D721Med (cell line): ENCODE measurements at regions not wholly inside any gene's neighbourhood (a gene's known extent, or its start where the extent isn't known, plus 50 kb on each side); places are given as distances from the start of the nearest gene placed in this dataset.

ENCODE experiments used
- DNase-seq: peaks from one replicate; pipeline ENCODE4 v3.0.0; 2011; ENCODE audit warnings: low spot score; ENCODE audit not compliant: insufficient read length
- FAIRE-seq: peaks from 2 replicates; lab custom pipeline; 2011; peaks lifted over from hg19 to GRCh38; lab: Jason Lieb, UNC
- TF ChIP-seq, protein P1 (sequence below): IDR thresholded peaks from 2 replicates; pipeline ENCODE4 v1.5.1; 2012; ENCODE audit warnings: mild to moderate bottlenecking, control low read depth; ENCODE audit not compliant: insufficient read depth; ENCODE audit errors: missing control alignments

DNA sequence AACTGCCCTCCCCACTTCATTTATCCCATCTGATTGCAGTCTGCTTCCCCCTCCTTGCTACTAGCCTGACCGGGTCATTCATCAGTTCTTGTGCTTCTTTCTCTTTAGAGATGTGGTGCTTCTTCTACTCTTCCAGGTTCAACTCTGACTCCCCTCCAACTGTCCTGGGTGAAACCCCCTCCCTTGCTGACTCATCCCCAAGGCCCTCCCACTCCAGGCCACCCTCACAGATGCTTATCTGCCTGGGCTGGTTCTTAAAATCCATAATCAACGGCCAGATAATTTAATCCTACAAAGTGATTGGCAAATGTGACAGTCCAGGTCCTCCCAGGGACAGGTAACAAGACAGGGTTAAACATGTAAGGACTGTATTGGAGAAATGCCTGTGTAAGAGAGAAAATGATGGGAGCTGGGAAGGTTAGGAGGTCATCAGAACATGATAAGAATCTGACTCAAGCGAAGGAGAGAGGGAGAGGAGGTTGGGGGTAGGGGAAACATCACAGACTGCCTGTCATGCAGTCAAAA lies 182.8 kb upstream of the C1QTNF7 start:
- no peak for FAIRE-seq

DNA sequence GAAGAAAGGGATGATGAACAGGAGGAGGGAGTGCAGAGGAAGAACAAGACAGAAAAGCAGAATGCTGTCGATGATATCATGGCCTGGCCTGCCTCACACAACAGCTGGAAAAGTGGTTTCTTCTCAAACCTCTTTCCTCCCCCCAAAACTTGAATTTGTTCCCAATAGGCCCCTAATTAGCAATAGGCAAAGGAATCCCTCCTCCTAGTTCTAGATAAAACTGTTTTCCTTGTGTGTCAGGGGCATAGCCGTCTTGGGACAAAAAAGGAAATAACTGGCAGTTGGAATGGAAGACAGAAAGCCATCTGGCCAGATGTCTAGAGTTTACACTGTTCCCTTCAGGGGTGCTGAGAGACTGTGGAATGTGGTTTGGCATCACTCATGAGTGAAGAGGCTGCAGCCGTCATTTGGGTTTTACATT lies 177.8 kb upstream of the C1QTNF7 start:
- FAIRE-seq (no peak), DNase-seq (no peak)
- TF ChIP-seq, protein P1, sequence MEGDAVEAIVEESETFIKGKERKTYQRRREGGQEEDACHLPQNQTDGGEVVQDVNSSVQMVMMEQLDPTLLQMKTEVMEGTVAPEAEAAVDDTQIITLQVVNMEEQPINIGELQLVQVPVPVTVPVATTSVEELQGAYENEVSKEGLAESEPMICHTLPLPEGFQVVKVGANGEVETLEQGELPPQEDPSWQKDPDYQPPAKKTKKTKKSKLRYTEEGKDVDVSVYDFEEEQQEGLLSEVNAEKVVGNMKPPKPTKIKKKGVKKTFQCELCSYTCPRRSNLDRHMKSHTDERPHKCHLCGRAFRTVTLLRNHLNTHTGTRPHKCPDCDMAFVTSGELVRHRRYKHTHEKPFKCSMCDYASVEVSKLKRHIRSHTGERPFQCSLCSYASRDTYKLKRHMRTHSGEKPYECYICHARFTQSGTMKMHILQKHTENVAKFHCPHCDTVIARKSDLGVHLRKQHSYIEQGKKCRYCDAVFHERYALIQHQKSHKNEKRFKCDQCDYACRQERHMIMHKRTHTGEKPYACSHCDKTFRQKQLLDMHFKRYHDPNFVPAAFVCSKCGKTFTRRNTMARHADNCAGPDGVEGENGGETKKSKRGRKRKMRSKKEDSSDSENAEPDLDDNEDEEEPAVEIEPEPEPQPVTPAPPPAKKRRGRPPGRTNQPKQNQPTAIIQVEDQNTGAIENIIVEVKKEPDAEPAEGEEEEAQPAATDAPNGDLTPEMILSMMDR = no peak

More for the DNA sequence above, 182.8 kb upstream of the C1QTNF7 start:
- TF ChIP-seq, protein P1 = no peak
- no peak for DNase-seq

DNA sequence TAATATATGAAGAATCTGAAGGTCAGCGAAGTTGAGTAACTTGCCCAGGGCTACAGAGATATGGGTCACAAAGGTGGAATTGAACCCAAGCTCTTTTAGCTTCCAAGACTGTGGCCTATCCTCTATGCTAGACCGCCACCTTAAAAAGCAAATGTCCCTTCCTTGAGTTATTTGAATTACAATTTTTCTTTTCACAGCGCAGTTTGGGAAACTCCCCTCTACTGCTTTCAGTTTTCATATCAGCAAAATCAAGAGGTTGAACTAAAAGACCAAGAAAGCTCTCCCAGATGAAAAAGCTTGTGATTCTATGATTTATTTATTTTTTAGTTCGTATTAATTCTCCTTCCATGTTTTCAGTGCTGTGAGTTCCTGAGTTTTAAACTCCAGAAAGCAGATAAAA lies 174.5 kb upstream of the C1QTNF7 start:
- TF ChIP-seq, protein P1 = no peak
- DNase-seq = no peak
- FAIRE-seq = no peak

DNA sequence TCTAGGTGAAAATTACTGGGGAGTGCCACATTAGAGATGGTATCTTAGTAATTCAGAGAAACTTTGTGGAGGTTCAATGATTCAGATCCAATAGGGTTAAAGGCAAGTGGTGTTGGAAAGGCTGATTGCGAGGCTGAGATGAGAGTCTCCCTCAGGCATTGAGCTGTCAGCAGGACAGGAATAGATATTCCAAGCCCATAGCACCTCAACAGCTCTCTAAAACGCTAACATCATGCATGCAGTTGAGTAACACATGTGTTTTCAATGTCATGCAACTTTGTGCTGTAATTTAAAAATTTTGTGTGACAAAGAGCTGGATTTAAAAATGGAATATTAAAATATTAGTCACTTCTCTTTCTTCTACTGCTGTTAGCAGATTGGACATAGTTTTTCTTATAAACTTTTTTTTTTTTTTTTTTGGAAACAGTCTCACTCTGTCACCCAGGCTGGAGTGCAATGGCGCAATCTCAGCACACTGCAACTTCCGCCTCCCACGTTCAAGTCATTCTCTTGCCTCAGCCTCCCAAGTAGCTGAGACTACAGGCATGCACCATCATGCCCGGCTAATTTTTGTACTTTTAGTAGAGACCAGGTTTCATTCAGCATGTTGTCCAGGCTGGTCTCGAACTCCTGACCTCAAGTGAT lies 173.5 kb upstream of the C1QTNF7 start:
- TF ChIP-seq, protein P1 = no peak
- FAIRE-seq (no peak), DNase-seq (no peak)

DNA sequence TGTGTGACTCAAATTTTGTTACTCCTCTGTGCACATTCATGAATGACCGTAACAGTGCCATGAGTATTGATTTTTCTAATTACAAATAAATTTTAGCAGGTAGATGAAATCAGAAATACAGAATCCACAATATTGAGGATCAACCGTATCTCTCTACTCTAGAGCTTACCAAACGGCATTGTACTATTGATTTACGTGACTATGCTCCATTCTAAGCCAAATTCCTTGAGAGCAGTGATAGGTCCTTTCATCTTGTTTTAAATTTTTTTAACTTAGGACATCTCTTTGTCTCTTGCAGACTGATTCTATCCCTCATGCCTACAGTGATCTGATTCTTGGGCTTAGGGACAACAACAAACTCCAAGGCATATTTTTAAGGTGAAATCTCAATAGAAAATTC lies 172.3 kb upstream of the C1QTNF7 start:
- FAIRE-seq (no peak), DNase-seq (no peak)
- TF ChIP-seq, protein P1 = no peak

DNA sequence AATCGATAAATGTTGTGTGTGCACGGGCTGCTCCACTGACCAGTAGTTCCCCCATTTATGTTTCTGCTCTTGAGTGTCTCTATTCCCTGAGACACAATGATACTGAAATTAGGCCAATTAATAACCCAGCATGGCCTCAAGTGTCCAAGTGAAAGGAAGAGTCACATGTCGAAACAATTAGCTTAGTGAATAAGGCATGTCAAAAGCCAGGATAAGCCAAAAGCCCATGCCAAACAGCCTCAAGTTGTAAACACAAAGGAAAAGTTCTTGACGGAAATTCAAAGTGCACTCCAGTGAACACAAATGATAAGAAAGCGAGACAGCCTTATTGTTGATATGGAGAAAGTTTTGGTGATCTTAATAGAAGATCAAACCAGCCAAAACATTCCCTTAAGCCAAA lies 167.1 kb upstream of the C1QTNF7 start:
- no peak for FAIRE-seq
- TF ChIP-seq, protein P1 = no peak
- no peak for DNase-seq

DNA sequence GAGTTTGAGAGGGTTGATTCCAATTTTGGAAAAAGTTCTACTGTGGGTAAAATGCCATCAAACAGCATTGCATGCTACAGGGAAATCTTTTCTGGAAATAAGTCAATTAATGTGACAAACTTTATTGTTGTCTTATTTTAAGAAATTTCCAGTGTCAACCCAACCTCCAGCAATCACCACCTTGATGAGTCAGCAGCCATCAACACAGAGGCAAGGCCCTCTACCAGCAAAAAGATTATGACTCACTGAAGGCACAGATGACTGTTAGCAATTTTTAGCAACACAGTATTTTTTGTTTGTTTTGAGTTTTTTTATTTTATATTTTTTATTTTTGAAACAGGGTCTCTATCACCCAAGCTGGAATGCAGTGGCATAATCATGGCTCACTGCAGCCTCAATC lies 165.4 kb upstream of the C1QTNF7 start:
- TF ChIP-seq, protein P1 = no peak
- no peak for DNase-seq
- no peak for FAIRE-seq
